ENCODE measurements at regions not wholly inside any gene's neighbourhood (a gene's known extent, or its start where the extent isn't known, plus 50 kb on each side); places are given as distances from the start of the nearest gene placed in this dataset.

DNA sequence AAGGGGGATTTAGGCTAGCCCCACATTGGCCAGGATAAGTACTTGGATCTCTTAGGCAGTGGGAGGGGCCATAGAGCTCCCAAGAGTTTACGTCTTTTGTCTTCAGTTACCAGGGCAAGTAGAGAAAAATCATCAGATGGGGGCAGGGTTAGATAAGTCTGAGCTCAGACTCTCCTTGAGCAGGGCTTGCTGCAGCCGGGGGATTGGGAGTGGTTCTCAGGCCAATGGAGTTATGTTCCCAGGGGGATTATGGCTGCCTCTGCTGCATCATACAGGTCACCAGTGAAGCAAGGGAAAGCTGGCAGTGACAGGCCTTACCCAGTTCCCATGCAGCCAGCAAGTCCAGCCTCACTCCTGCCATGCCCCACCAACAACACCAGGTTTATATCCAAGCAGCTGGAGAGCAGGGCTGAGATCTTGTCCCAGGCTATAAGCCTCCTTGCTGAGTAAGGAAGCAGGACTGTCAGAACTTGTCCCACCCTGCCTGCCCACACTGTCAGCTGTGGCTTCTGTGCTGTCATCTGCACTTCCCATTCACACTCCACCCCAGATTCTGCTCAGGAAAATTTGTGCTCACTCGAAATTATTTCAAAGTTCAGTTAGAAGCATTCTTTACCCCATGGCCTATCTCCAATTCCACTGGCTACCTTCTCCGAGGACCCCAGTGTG, 215.3 kb downstream of the FAM43A start:
- no peak for TF ChIP-seq CTCF (IDR thresholded peaks at IDR 0.05 in 4 of 5, conservative IDR thresholded peaks at IDR 0.05 in 1 of 5)
- TF ChIP-seq POLR2A (IDR thresholded peaks at IDR 0.05) = no peak

Data from gastrocnemius medialis (tissue), 4 donors.